SK-N-SH (cell line): ENCODE measurements at regions not wholly inside any gene's neighbourhood (a gene's known extent, or its start where the extent isn't known, plus 50 kb on each side); places are given as distances from the start of the nearest gene placed in this dataset.
A peak's percentile ranks its signal among the peaks of the same experiment; 100 is the strongest.

Experiments used
- CHD2 ChIP-seq: fragments of 150-350 bp; IDR thresholded peaks from 2 replicates; pipeline ENCODE4 v1.6.1; 2018; ENCODE audit warnings: low read length; ENCODE audit not compliant: partially characterized antibody
- CTCF ChIP-seq: fragments of 200-600 bp; sonication (generic); IDR thresholded peaks from 2 replicates; pipeline ENCODE4 v1.6.1; 2017; ENCODE audit warnings: antibody characterized with exemption, mild to moderate bottlenecking, moderate library complexity
- EP300 ChIP-seq, 2 experiments: IDR thresholded peaks; 2 replicates each; pipeline versions ENCODE4 v1.4.0 to v1.6.1; 2012; ENCODE audit warnings: borderline replicate concordance in 1 of 2, low read depth in 1 of 2, low read length in 1 of 2
- FOXJ3 ChIP-seq: sonication (generic); formaldehyde crosslinking; IDR thresholded peaks from 2 replicates; pipeline ENCODE4 v1.5.1; 2020; ENCODE audit warnings: mild to moderate bottlenecking, missing genetic modification reagents
- FOXM1 ChIP-seq: IDR thresholded peaks from 2 replicates; pipeline ENCODE4 v1.4.0; 2012; ENCODE audit warnings: low read depth, mild to moderate bottlenecking
- NRF1 ChIP-seq: IDR thresholded peaks from 2 replicates; pipeline ENCODE4 v1.6.1; 2012; ENCODE audit warnings: low read depth, mild to moderate bottlenecking, low read length
- POLR2AphosphoS5 ChIP-seq: IDR thresholded peaks from 2 replicates; pipeline ENCODE4 v1.6.1; 2012; ENCODE audit warnings: low read depth, low read length
- REST ChIP-seq: IDR thresholded peaks from 2 replicates; pipeline ENCODE4 v1.6.1; 2012; ENCODE audit warnings: mild to moderate bottlenecking, low read depth, low read length, moderate library complexity
- RFX5 ChIP-seq: IDR thresholded peaks from 2 replicates; pipeline ENCODE4 v1.6.1; 2012; ENCODE audit warnings: mild to moderate bottlenecking, improper control_type of control experiment, low read length
- SMC3 ChIP-seq: IDR thresholded peaks from 2 replicates; pipeline ENCODE4 v1.6.1; 2012; ENCODE audit warnings: low read depth, low read length, improper control_type of control experiment
- TAF1 ChIP-seq: IDR thresholded peaks from 2 replicates; pipeline ENCODE4 v1.6.1; 2012; ENCODE audit warnings: low read depth, mild to moderate bottlenecking, low read length, moderate library complexity, borderline replicate concordance
- USF2 ChIP-seq: fragments of 150-350 bp; IDR thresholded peaks from 2 replicates; pipeline ENCODE4 v1.6.1; 2017; ENCODE audit warnings: antibody characterized with exemption, low read length, low read depth, borderline replicate concordance
- YY1 ChIP-seq: IDR thresholded peaks from 2 replicates; pipeline ENCODE4 v1.4.0; 2012; ENCODE audit warnings: low read depth, mild to moderate bottlenecking
- TF ChIP-seq, protein P1 (sequence below): IDR thresholded peaks from 2 replicates; pipeline ENCODE4 v1.4.0; 2012; ENCODE audit warnings: low read depth, borderline replicate concordance

GRCh38 chr13:73722120-73722519 is 412.1 kb downstream of the KLF12 start:
- TF ChIP-seq FOXM1, result no peak
- TF ChIP-seq CHD2, result no peak
- peak; percentile 59 for TF ChIP-seq CTCF
- TF ChIP-seq USF2, result no peak
- TF ChIP-seq POLR2AphosphoS5, result no peak
- TF ChIP-seq NRF1, result no peak
- TF ChIP-seq REST, result no peak
- TF ChIP-seq, protein P1, sequence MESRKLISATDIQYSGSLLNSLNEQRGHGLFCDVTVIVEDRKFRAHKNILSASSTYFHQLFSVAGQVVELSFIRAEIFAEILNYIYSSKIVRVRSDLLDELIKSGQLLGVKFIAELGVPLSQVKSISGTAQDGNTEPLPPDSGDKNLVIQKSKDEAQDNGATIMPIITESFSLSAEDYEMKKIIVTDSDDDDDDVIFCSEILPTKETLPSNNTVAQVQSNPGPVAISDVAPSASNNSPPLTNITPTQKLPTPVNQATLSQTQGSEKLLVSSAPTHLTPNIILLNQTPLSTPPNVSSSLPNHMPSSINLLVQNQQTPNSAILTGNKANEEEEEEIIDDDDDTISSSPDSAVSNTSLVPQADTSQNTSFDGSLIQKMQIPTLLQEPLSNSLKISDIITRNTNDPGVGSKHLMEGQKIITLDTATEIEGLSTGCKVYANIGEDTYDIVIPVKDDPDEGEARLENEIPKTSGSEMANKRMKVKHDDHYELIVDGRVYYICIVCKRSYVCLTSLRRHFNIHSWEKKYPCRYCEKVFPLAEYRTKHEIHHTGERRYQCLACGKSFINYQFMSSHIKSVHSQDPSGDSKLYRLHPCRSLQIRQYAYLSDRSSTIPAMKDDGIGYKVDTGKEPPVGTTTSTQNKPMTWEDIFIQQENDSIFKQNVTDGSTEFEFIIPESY, result no peak
- TF ChIP-seq YY1, result no peak
- TF ChIP-seq TAF1, result no peak
- peak; percentile 43 for TF ChIP-seq SMC3
- TF ChIP-seq FOXJ3, result no peak
- TF ChIP-seq RFX5, result no peak
- 0 out of 4 replicates have a peak, but pooled peaks of 1 of the 2 experiments have one; percentile 16 for TF ChIP-seq EP300 (IDR thresholded peaks at IDR 0.05; ENCODE audit: borderline replicate concordance in 1 of 2, low read depth in 1 of 2, low read length in 1 of 2)
